Stimulated activated naive CD8-positive, alpha-beta T cell treated with anti-CD3 and anti-CD28 coated beads, Interleukin-15, Interleukin-2, amounts not matched to agents 100 U/mL and 50 U/mL, for 24 hours (primary cell): ENCODE measurements at regions not wholly inside any gene's neighbourhood (a gene's known extent, or its start where the extent isn't known, plus 50 kb on each side); places are given as distances from the start of the nearest gene placed in this dataset.
A peak's percentile ranks its signal among the peaks of the same experiment; 100 is the strongest.
"Not testable (repeated sequence)": the region's sequence is repeated elsewhere in the genome, so short reads cannot be mapped to it uniquely, and the experiment has no call there.

Experiments
- ATAC-seq: fragments of 150-1000 bp; cut with Tn5 transposase; one replicate; pipeline ENCODE4 v1.10.0; 2021
- DNase-seq: peaks from one replicate; pipeline ENCODE4 v3.0.0; 2021

- ATAC-seq (no peak), DNase-seq (no peak)
These were observed 603.6 kb upstream of the RAB6C start for GRCh38 chr2:129375632-129376425.

- ATAC-seq, result no peak
- no peak for DNase-seq
These were observed 602.9 kb upstream of the RAB6C start for GRCh38 chr2:129376426-129377077.

GRCh38 chr2:129377078-129377469 is 602.4 kb upstream of the RAB6C start:
- ATAC-seq, result no peak
- no peak for DNase-seq

- ATAC-seq (no peak), DNase-seq (no peak)
These were observed 601.3 kb upstream of the RAB6C start for GRCh38 chr2:129378186-129378585.

GRCh38 chr2:129379411-129379810 is 600.1 kb upstream of the RAB6C start:
- DNase-seq, result no peak
- no peak for ATAC-seq

GRCh38 chr2:129381789-129382188 is 597.7 kb upstream of the RAB6C start:
- no peak for DNase-seq
- ATAC-seq, result no peak

- no peak for DNase-seq
- no peak for ATAC-seq
These were observed 590.6 kb upstream of the RAB6C start for GRCh38 chr2:129388870-129389269.

GRCh38 chr2:129393816-129394215 is 585.6 kb upstream of the RAB6C start:
- DNase-seq, result no peak
- ATAC-seq, result no peak

- ATAC-seq (no peak), DNase-seq (peak; percentile 6)
These were observed 582.4 kb upstream of the RAB6C start for GRCh38 chr2:129396980-129397599.

GRCh38 chr2:129400826-129401225 is 578.6 kb upstream of the RAB6C start:
- no peak for ATAC-seq
- DNase-seq, result no peak

- ATAC-seq, result no peak
- no peak for DNase-seq
These were observed 577.4 kb upstream of the RAB6C start for GRCh38 chr2:129402076-129402475.

- no peak for ATAC-seq
These were observed 575.3 kb upstream of the RAB6C start for GRCh38 chr2:129404000-129404685.

GRCh38 chr2:129408570-129408969 is 570.9 kb upstream of the RAB6C start:
- no peak for ATAC-seq

More at GRCh38 chr2:129404000-129404685, 575.3 kb upstream of the RAB6C start:
- DNase-seq, result no peak

GRCh38 chr2:129417041-129417440 is 562.4 kb upstream of the RAB6C start:
- DNase-seq, ATAC-seq: not testable (repeated sequence)

More at GRCh38 chr2:129408570-129408969, 570.9 kb upstream of the RAB6C start:
- no peak for DNase-seq

- ATAC-seq, result no peak
These were observed 557.4 kb upstream of the RAB6C start for GRCh38 chr2:129422028-129422427.

GRCh38 chr2:129428086-129428660 is 551.3 kb upstream of the RAB6C start:
- no peak for ATAC-seq
- no peak for DNase-seq

More at GRCh38 chr2:129422028-129422427, 557.4 kb upstream of the RAB6C start:
- DNase-seq, result no peak

- DNase-seq (no peak), ATAC-seq (no peak)
These were observed 548.6 kb upstream of the RAB6C start for GRCh38 chr2:129430911-129431310.

GRCh38 chr2:129431881-129432280 is 547.6 kb upstream of the RAB6C start:
- ATAC-seq (no peak), DNase-seq (no peak)

- ATAC-seq (no peak), DNase-seq (no peak)
These were observed 542.7 kb upstream of the RAB6C start for GRCh38 chr2:129436809-129437208.

GRCh38 chr2:129437725-129438124 is 541.7 kb upstream of the RAB6C start:
- ATAC-seq, result no peak

GRCh38 chr2:129438501-129439057 is 540.9 kb upstream of the RAB6C start:
- DNase-seq (no peak), ATAC-seq (no peak)

More at GRCh38 chr2:129437725-129438124, 541.7 kb upstream of the RAB6C start:
- no peak for DNase-seq
